ENCODE measurements at regions not wholly inside any gene's neighbourhood (a gene's known extent, or its start where the extent isn't known, plus 50 kb on each side); places are given as distances from the start of the nearest gene placed in this dataset.

DNA sequence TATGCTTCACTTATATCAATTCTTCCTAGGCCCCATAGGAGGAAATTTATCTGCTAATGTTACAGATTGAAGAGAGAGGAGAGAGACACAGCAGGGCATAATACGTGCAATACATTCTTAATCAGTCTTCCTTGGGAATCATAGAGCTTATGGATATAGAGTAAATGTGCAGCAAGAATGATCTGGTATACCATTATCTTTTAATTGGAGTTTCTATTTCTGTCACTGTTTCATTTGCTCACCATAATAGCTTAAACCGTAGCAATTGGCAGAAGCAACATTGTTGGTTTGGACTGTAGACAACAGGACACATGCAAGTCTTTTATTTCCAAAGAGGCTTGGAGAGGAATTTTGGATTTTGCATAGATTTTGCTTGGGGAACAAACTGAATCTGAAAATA lies 68.1 kb upstream of the PCSK2 start:
- DNase-seq (ENCODE audit: low read depth), result no peak
- TF ChIP-seq, protein P1, sequence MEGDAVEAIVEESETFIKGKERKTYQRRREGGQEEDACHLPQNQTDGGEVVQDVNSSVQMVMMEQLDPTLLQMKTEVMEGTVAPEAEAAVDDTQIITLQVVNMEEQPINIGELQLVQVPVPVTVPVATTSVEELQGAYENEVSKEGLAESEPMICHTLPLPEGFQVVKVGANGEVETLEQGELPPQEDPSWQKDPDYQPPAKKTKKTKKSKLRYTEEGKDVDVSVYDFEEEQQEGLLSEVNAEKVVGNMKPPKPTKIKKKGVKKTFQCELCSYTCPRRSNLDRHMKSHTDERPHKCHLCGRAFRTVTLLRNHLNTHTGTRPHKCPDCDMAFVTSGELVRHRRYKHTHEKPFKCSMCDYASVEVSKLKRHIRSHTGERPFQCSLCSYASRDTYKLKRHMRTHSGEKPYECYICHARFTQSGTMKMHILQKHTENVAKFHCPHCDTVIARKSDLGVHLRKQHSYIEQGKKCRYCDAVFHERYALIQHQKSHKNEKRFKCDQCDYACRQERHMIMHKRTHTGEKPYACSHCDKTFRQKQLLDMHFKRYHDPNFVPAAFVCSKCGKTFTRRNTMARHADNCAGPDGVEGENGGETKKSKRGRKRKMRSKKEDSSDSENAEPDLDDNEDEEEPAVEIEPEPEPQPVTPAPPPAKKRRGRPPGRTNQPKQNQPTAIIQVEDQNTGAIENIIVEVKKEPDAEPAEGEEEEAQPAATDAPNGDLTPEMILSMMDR (IDR thresholded peaks at IDR 0.05; ENCODE audit: low read depth, low read length, missing control alignments), result no peak
- in situ Hi-C loops (cut with HindIII; ENCODE audit: low sequenced_read_pairs), result no loop called here
- no peak overlapping the region for H3K4me3 ChIP-seq (ENCODE audit: low read depth, low read length)

DNA sequence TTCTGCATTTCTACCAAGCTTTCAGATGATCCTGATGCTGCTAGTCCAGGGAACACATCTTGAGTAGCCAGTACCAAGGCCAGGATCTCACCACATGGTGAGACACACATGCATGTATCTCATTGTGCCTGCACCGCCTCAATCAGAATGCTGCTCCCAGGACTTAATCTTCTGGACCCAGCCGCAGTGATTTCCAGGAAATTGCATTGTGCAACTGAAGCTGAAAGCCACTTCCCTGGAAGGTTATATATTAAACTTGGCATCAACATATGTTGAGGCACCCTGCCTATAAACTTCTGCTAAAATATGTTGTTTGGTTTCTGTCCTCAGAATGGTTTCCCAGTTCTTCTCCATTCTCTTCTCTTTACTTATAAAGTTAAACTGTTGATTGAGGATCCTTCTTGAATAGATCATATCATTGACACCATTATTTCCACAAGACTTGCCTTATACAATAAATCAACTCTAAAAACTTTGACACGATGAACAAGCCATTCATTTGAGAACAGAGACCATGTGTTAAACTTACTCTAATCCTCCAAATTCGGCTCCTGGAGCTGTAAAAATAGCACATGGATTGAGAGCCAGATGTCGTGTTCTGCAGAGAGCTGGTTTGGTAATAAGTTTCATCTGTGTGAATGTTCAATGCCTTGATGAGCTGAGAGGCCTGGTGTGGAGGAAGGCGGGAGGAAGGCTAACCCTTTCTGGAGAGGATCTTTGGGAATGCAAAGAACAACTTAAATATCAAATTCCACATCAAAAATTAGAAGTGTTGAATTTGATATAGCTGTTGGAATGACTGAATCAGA lies 65.0 kb upstream of the PCSK2 start:
- TF ChIP-seq, protein P1 (IDR thresholded peaks at IDR 0.05; ENCODE audit: low read depth, low read length, missing control alignments), result no peak
- no peak overlapping the region for H3K4me3 ChIP-seq (ENCODE audit: low read depth, low read length)
- in situ Hi-C loops (cut with HindIII; ENCODE audit: low sequenced_read_pairs), result no loop called here
- no peak for DNase-seq (ENCODE audit: low read depth)

DNA sequence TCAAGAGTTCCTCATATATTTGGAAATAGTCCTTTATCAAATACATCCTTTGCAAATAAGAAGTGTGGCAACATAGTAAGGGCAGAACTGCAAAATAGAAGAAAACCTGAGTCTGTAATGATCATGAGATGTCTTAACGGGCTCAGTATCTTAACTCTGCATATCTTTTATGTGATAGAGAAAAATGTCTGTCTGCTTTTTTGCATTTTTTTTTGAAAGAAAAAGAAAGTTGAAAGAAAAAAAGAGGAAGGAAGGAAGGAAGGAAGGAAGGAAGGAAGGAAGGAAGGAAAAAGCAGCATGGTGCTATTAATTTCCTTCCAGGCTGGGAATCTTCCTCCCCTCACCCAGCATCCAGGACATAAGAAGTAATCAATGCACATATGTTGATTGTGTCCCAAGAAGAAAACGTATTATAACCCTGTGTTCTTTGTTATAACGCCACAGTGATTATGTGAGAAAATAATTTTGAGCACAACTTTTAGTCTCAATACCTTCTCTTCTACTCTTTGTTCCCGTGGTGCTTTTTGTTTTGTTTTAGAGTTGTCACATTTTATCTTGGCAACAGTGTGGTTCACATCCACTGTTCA lies 58.7 kb upstream of the PCSK2 start:
- no peak for DNase-seq (ENCODE audit: low read depth)
- TF ChIP-seq, protein P1 (IDR thresholded peaks at IDR 0.05; ENCODE audit: low read depth, low read length, missing control alignments), result no peak
- in situ Hi-C loops (cut with HindIII; ENCODE audit: low sequenced_read_pairs), result no loop called here
- H3K4me3 ChIP-seq (ENCODE audit: low read depth, low read length), result no peak overlapping the region

DNA sequence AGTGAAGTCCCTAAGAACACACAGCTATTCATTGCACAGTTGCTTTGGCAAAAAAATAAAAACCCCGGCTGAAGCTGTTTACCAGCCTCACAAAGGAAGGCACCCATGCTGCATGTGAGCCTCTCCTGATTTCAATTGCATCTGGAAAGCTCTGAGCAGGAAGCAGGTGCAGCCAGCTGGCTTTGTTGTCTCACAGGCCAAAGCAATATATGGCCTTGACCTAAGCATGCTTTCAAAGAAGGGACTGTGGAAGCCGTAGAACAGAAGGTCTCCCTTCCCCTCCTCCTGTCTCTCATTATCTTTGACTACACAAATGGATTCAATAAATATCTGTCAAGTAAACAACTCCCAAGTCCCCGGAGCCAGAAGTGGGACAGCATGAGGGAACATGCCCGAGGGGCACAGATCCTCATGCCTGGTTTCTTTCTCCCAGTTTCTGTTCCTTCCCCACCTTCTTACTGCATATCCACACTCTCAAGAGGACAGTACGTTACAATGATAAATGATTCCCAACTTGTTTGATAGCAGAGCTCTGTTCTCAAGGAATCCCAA lies 57.2 kb upstream of the PCSK2 start:
- DNase-seq (ENCODE audit: low read depth), result no peak
- H3K4me3 ChIP-seq (ENCODE audit: low read depth, low read length), result no peak overlapping the region
- TF ChIP-seq, protein P1 (IDR thresholded peaks at IDR 0.05; ENCODE audit: low read depth, low read length, missing control alignments), result no peak
- in situ Hi-C loops (cut with HindIII; ENCODE audit: low sequenced_read_pairs), result no loop called here

DNA sequence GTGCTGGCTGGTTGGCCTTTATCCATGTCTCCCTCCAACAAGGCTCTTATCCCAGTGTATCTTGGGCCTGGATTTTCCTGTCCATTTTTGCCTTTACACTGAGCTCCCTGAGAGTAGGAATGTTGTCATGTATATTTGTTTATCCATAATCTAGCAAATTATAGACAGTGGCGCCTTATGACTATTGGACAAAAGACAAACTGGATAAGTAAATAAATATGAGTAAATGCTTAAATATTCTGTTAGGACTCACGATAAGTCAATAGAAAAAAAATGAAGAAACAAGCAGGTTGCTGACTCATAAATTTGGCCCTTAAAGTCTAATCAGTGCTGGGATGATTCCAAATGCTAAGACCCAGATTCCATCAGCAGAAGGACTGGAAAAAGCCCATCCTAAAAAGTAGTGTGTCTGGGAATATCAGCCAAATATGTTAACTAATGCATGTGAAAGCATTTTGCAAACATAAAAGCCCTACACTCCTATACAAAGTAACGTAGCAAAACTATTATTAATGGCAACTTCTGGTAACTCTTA lies 55.0 kb upstream of the PCSK2 start:
- no peak overlapping the region for H3K4me3 ChIP-seq (ENCODE audit: low read depth, low read length)
- in situ Hi-C loops (cut with HindIII; ENCODE audit: low sequenced_read_pairs), result no loop called here
- TF ChIP-seq, protein P1 (IDR thresholded peaks at IDR 0.05; ENCODE audit: low read depth, low read length, missing control alignments), result no peak
- DNase-seq (ENCODE audit: low read depth), result no peak

DNA sequence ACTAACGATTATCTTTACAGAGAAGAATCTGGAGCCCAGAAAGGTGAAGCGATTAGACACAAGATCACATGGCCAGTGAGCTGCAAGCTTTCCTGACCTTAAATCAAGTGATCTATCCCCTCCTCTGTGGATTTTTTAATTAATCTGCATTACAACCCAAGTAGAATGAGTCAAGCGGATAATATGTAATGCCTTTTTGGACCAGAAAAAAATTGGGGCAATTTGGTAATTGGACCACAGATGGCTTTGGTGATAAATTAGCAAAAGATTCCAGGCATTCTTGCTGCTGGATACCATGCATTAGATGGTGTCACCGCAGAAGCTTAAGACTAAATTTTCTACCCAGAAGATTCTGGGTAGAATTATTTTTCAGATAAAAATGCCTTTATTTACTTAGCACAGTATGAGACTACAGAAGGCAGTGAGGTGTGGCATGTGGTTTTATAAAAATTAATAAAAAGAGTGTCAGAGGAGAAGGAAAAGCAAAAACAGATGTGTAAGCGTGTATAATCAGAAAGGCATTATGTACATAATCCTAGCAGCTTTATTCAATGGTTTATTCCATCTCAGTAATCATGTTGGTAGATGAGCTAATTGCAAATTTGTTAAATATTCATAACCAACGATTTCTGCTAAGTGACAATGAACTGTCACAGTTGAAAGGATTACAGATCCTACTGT lies 53.9 kb upstream of the PCSK2 start:
- in situ Hi-C loops (cut with HindIII; ENCODE audit: low sequenced_read_pairs), result no loop called here
- TF ChIP-seq, protein P1 (IDR thresholded peaks at IDR 0.05; ENCODE audit: low read depth, low read length, missing control alignments), result no peak

More for the DNA sequence above, 53.9 kb upstream of the PCSK2 start:
- DNase-seq (ENCODE audit: low read depth), result no peak
- H3K4me3 ChIP-seq (ENCODE audit: low read depth, low read length), result no peak overlapping the region
